Transverse colon (tissue), 4 donors: ENCODE measurements at regions not wholly inside any gene's neighbourhood (a gene's known extent, or its start where the extent isn't known, plus 50 kb on each side); places are given as distances from the start of the nearest gene placed in this dataset.

Experiments
- CTCF ChIP-seq, 5 experiments: fragments of 200-600 bp in 3 of 5; fragments of 450-650 bp in 2 of 5; sonication (generic) in 3 of 5; IDR thresholded peaks; 1 replicate in 2 of 5; 2 replicates in 3 of 5; pipeline ENCODE4 v1.5.1; 2016 to 2017; ENCODE audit warnings: antibody characterized with exemption in 5 of 5, inconsistent platforms in 3 of 5, mild to moderate bottlenecking in 2 of 5, moderate library complexity in 1 of 5
- EP300 ChIP-seq: sonication (generic); formaldehyde crosslinking; IDR thresholded peaks from one replicate; pipeline ENCODE4 v1.6.1; 2017; ENCODE audit warnings: antibody characterized with exemption, low read depth
- POLR2A ChIP-seq: fragments of 450-650 bp; IDR thresholded peaks from one replicate; pipeline ENCODE4 v1.6.1; 2016; ENCODE audit warnings: antibody characterized with exemption, mild to moderate bottlenecking, moderate library complexity
- POLR2AphosphoS5 ChIP-seq, 3 donors: sonication (generic); formaldehyde crosslinking; IDR thresholded peaks; one replicate each; pipeline ENCODE4 v1.6.1; 2016; ENCODE audit warnings: antibody characterized with exemption in 3 of 3

DNA sequence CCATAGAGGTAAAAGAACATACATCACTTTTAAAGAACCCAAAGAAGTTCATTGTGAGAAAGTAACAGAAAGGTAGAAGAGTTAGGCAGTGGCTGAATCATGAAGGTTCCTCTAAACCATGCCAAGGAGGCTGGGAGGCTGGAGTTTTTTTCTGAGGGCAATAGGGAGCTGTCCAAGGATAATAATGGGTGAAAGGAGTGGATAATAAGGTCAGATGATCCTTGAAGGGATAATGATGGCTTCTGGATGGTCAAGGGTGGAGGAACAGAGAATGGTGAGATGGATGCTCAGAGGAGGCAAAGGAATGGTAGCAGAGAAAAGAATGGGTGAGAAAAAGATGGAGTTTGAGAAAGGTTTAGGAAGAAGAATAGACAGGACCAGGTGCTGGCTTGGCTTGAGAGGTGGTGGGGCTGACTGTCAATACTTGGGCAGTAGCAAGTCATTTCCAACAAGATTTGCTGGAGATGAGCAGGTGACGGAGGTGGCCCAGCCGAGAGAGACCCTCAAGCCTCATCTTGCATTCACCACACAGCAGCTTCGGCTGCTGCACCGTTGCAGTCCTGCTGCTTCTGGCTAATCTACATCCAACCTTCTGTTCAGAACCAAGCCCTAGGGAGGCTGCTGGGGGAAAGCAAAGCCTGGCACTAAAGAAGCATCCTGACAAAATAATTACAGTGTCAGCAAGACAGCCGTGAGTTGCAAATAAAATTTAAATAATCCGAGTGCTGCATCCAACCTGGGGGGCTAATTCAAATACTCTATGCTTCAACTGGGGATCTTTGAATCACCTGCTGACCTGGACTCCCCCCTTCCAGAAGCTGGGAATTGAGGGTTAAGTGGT, 131.2 kb upstream of the KCNG1 start:
- TF ChIP-seq CTCF (IDR thresholded peaks at IDR 0.05) (no peak), POLR2A (no peak), POLR2AphosphoS5 (IDR thresholded peaks at IDR 0.05) (no peak), EP300 (no peak)
